Stimulated activated effector memory CD8-positive, alpha-beta T cell treated with anti-CD3 and anti-CD28 coated beads, Interleukin-12 subunit alpha, Interleukin-12 subunit beta, amount 100 ng/mL, for 72 hours (primary cell): ENCODE measurements at regions not wholly inside any gene's neighbourhood (a gene's known extent, or its start where the extent isn't known, plus 50 kb on each side); places are given as distances from the start of the nearest gene placed in this dataset.

Experiments
- ATAC-seq: fragments of 150-1000 bp; cut with Tn5 transposase; 2 replicates; pipeline ENCODE4 v1.10.0; 2021
- DNase-seq, 2 donors: peaks; one replicate each; pipeline ENCODE4 v3.0.0; 2021 to 2022; ENCODE audit warnings: low spot score in 2 of 2
- H3K27ac Mint-ChIP-seq: one replicate; pipeline ENCODE4 v1.8.0; 2022; ENCODE audit warnings: mild to moderate bottlenecking, mixed read lengths
- H3K36me3 Mint-ChIP-seq: one replicate; pipeline ENCODE4 v1.8.0; 2022; ENCODE audit warnings: mild to moderate bottlenecking, mixed read lengths
- H3K4me1 Mint-ChIP-seq: one replicate; pipeline ENCODE4 v1.8.0; 2022; ENCODE audit warnings: mixed read lengths
- H3K4me3 Mint-ChIP-seq: one replicate; pipeline ENCODE4 v1.8.0; 2022; ENCODE audit warnings: mild to moderate bottlenecking, mixed read lengths
- H3K9me3 Mint-ChIP-seq: one replicate; pipeline ENCODE4 v1.8.0; 2022; ENCODE audit warnings: mixed read lengths

DNA sequence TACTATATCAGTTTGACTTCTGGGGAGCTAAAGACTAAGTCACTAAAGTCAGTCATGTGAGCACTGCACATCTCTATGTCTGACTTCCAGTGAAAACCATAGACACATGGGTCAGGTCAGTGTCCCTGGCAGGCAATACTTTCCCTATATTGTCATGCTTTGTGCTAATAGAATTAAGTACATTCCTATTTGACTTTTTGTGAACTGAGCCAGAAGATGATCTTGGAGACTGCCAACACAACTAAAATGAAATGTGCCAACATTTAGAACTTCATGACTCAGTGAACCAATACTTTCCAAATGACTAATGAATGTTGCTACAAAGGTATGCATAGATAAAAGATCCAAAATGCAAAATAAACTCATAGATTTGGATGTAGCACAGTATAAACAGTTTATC is 820.8 kb upstream of the FAM98A start:
- Mint-ChIP-seq H3K4me1 (no peaks in the 10 kb centered on the region), H3K36me3 (no peaks in the 10 kb centered on the region), H3K27ac (no peak overlapping the region), H3K9me3 (peaks cover 12% of the 10 kb centered on the region), H3K4me3 (no peak overlapping the region)
- DNase-seq (no peak), ATAC-seq (no peak)

- no peaks in the 10 kb centered on the region for H3K4me1 Mint-ChIP-seq
- H3K36me3 Mint-ChIP-seq = no peaks in the 10 kb centered on the region
- no peak overlapping the region for H3K4me3 Mint-ChIP-seq
- ATAC-seq (no peak), DNase-seq (no peak)
- no peak overlapping the region for H3K27ac Mint-ChIP-seq
- H3K9me3 Mint-ChIP-seq = peaks cover 7% of the 10 kb centered on the region
Measured at GRCh38 chr2:34416856-34417255, 817.8 kb upstream of the FAM98A start.

DNA sequence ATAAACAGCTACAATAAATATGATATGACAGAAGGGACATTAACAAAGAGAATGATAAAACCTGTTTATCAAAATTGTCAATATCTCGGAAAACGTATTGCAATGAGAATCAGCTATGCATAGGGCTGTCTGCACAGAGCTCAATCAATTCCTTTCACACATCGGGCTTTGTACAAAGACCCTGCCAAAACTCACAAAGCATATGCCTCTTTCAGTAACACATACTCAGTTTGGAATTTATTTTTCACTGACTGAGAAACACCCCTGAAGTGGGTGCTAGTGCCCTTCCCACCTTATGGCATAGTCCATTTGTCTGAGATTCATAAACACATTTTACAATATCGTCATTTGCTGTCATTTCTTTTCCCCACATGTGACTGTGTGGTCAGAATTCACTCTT is 815.8 kb upstream of the FAM98A start:
- Mint-ChIP-seq H3K4me1 (no peaks in the 10 kb centered on the region), H3K36me3 (no peaks in the 10 kb centered on the region), H3K9me3 (peaks cover 11% of the 10 kb centered on the region), H3K27ac (no peak overlapping the region), H3K4me3 (no peak overlapping the region)
- DNase-seq (no peak), ATAC-seq (no peak)

GRCh38 chr2:34408100-34408499 is 809.0 kb upstream of the FAM98A start:
- H3K9me3 Mint-ChIP-seq = peaks cover 6% of the 10 kb centered on the region
- no peaks in the 10 kb centered on the region for H3K36me3 Mint-ChIP-seq
- ATAC-seq (no peak), DNase-seq (no peak)
- H3K4me3 Mint-ChIP-seq = no peak overlapping the region
- no peak overlapping the region for H3K27ac Mint-ChIP-seq
- no peaks in the 10 kb centered on the region for H3K4me1 Mint-ChIP-seq

DNA sequence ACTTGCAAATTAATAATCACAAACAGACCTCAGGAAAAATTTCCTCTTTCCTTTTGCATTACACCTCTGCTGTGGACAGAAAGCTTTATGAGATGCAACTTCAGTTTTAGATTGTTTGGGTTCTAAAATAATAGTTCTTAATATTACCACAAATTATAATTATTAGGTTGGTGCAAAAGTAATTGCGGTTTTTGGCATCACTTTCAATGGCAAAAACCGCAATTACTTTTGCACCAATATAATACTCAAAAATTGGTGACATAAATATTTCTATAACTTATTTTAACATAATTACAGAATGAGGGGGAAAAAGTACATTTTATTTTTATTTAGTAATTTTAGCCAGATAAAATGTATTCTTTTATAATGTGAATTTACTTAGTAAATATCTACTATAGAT is 804.4 kb upstream of the FAM98A start:
- no peaks in the 10 kb centered on the region for H3K36me3 Mint-ChIP-seq
- H3K4me3 Mint-ChIP-seq = no peak overlapping the region
- DNase-seq (no peak), ATAC-seq (no peak)
- peaks cover 9% of the 10 kb centered on the region for H3K9me3 Mint-ChIP-seq
- no peaks in the 10 kb centered on the region for H3K4me1 Mint-ChIP-seq
- no peak overlapping the region for H3K27ac Mint-ChIP-seq

GRCh38 chr2:34402376-34402775 is 803.3 kb upstream of the FAM98A start:
- no peaks in the 10 kb centered on the region for H3K36me3 Mint-ChIP-seq
- H3K9me3 Mint-ChIP-seq = peaks cover 6% of the 10 kb centered on the region

DNA sequence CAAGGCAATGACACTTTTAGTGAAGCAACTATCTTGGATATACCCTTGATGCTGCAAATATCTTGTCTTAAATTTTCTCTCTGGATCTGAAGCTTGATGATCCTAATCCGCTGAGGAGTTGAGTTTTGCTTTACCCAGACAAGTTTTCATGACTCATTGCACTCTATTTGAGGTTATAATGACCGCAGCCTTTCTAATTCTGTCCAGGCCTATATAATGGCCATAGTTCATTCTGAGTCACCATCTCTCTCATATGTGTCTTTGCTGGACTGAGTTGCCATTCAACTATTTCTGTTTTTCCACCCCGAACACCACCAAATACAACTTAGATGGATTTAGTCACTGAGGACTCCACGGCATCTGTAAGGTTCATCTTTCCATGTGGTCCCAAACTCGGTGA is 802.1 kb upstream of the FAM98A start:
- Mint-ChIP-seq H3K9me3 (peaks cover 6% of the 10 kb centered on the region), H3K36me3 (no peaks in the 10 kb centered on the region), H3K27ac (no peak overlapping the region), H3K4me3 (no peak overlapping the region), H3K4me1 (no peaks in the 10 kb centered on the region)
- no peak for ATAC-seq
- no peak for DNase-seq

More at GRCh38 chr2:34402376-34402775, 803.3 kb upstream of the FAM98A start:
- H3K27ac Mint-ChIP-seq = no peak overlapping the region
- no peak overlapping the region for H3K4me3 Mint-ChIP-seq
- no peaks in the 10 kb centered on the region for H3K4me1 Mint-ChIP-seq
- ATAC-seq = no peak
- DNase-seq = no peak

GRCh38 chr2:34388446-34388845 is 789.3 kb upstream of the FAM98A start:
- H3K36me3 Mint-ChIP-seq = no peaks in the 10 kb centered on the region
- peaks cover 29% of the 10 kb centered on the region for H3K9me3 Mint-ChIP-seq
- no peak for ATAC-seq
- no peak overlapping the region for H3K27ac Mint-ChIP-seq
- no peak overlapping the region for H3K4me3 Mint-ChIP-seq
- H3K4me1 Mint-ChIP-seq = no peaks in the 10 kb centered on the region
- no peak for DNase-seq

- H3K9me3 Mint-ChIP-seq = peaks cover 26% of the 10 kb centered on the region
- H3K36me3 Mint-ChIP-seq = no peaks in the 10 kb centered on the region
- no peak for ATAC-seq
Measured at GRCh38 chr2:34387536-34387935, 788.4 kb upstream of the FAM98A start.

DNA sequence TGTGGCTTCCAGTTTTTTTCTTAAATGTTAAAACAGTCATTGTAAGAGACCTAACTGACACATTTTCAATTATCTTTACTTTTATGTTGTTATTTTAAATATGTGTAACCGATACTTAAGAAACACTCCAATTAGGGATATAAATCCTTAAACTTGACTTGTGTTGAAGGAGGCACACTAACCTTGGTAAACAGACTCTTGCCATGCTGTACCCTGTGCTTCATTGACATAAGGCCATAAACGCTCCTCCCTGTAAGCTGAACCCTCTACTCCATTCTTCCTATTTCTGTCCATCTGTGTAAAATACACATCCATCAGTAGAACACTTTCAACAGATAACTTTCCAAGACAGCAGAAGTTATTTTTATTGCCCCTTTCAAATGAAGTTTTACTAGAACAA is 780.5 kb upstream of the FAM98A start:
- no peaks in the 10 kb centered on the region for H3K36me3 Mint-ChIP-seq
- no peak overlapping the region for H3K4me3 Mint-ChIP-seq
- no peak for DNase-seq
- peaks cover 9% of the 10 kb centered on the region for H3K9me3 Mint-ChIP-seq
- no peak for ATAC-seq
- no peak overlapping the region for H3K27ac Mint-ChIP-seq
- H3K4me1 Mint-ChIP-seq = no peaks in the 10 kb centered on the region

More at GRCh38 chr2:34387536-34387935, 788.4 kb upstream of the FAM98A start:
- no peak overlapping the region for H3K27ac Mint-ChIP-seq
- no peak for DNase-seq
- no peaks in the 10 kb centered on the region for H3K4me1 Mint-ChIP-seq
- H3K4me3 Mint-ChIP-seq = no peak overlapping the region

- no peaks in the 10 kb centered on the region for H3K36me3 Mint-ChIP-seq
- no peak overlapping the region for H3K4me3 Mint-ChIP-seq
- ATAC-seq (no peak), DNase-seq (no peak)
- H3K9me3 Mint-ChIP-seq = peaks cover 19% of the 10 kb centered on the region
- H3K4me1 Mint-ChIP-seq = no peaks in the 10 kb centered on the region
- H3K27ac Mint-ChIP-seq = no peak overlapping the region
Measured at GRCh38 chr2:34373586-34374233, 774.6 kb upstream of the FAM98A start.

GRCh38 chr2:34372967-34373366 is 773.9 kb upstream of the FAM98A start:
- Mint-ChIP-seq H3K9me3 (peaks cover 21% of the 10 kb centered on the region), H3K36me3 (no peaks in the 10 kb centered on the region), H3K27ac (no peak overlapping the region), H3K4me3 (no peak overlapping the region), H3K4me1 (no peaks in the 10 kb centered on the region)
- DNase-seq = no peak
- no peak for ATAC-seq

- ATAC-seq (no peak), DNase-seq (no peak)
- Mint-ChIP-seq H3K9me3 (peaks cover 14% of the 10 kb centered on the region), H3K4me3 (no peak overlapping the region), H3K4me1 (no peaks in the 10 kb centered on the region), H3K36me3 (no peaks in the 10 kb centered on the region), H3K27ac (no peak overlapping the region)
Measured at GRCh38 chr2:34371711-34372110, 772.6 kb upstream of the FAM98A start.

- Mint-ChIP-seq H3K4me1 (no peaks in the 10 kb centered on the region), H3K4me3 (no peak overlapping the region), H3K36me3 (no peaks in the 10 kb centered on the region), H3K27ac (no peak overlapping the region), H3K9me3 (peaks cover 13% of the 10 kb centered on the region)
- DNase-seq = no peak
- ATAC-seq = no peak
Measured at GRCh38 chr2:34368304-34368703, 769.2 kb upstream of the FAM98A start.

GRCh38 chr2:34365932-34366331 is 766.8 kb upstream of the FAM98A start:
- Mint-ChIP-seq H3K9me3 (peaks cover 11% of the 10 kb centered on the region), H3K27ac (no peak overlapping the region), H3K4me1 (no peaks in the 10 kb centered on the region), H3K4me3 (no peak overlapping the region), H3K36me3 (no peaks in the 10 kb centered on the region)
- no peak for ATAC-seq
- no peak for DNase-seq

GRCh38 chr2:34365512-34365911 is 766.4 kb upstream of the FAM98A start:
- no peak for DNase-seq
- ATAC-seq = no peak
- H3K9me3 Mint-ChIP-seq = peaks cover 13% of the 10 kb centered on the region
- H3K4me1 Mint-ChIP-seq = no peaks in the 10 kb centered on the region
- no peaks in the 10 kb centered on the region for H3K36me3 Mint-ChIP-seq
- H3K27ac Mint-ChIP-seq = no peak overlapping the region
- no peak overlapping the region for H3K4me3 Mint-ChIP-seq
